ENCODE measurements at regions not wholly inside any gene's neighbourhood (a gene's known extent, or its start where the extent isn't known, plus 50 kb on each side); places are given as distances from the start of the nearest gene placed in this dataset.
"Not testable (repeated sequence)": the region's sequence is repeated elsewhere in the genome, so short reads cannot be mapped to it uniquely, and the experiment has no call there.

- Mint-ChIP-seq H3K4me1 (ENCODE audit: low read depth) (no peaks in the 10 kb centered on the region), H3K4me3 (no peak overlapping the region), H3K9me3 (ENCODE audit: low read depth) (no peaks in the 10 kb centered on the region), H3K36me3 (no peaks in the 10 kb centered on the region), H3K27me3 (no peaks in the 10 kb centered on the region), H3K27ac (no peak overlapping the region)
Observed at GRCh38 chr2:144935736-144936135, 415.8 kb upstream of the ZEB2 start.

DNA sequence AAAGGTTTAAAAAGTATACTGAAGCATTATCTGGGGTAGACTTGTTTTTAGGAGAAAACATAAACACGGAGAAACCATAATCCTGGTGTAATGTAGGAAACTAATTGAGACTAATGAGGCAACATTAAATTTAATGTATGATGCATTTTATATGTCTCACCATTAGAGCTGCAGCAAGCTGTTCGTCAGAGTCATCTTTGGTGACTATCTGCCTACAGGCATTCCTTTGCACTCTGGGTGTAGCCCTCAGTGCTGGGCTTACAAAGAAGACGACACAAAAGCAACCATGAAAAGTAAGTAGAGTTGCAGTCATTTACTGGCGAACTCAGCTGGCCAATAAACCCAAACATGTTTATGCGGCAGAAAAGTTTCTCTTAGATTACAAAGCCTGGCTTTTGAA lies 415.3 kb upstream of the ZEB2 start:
- H3K27ac Mint-ChIP-seq: no peak overlapping the region

DNA sequence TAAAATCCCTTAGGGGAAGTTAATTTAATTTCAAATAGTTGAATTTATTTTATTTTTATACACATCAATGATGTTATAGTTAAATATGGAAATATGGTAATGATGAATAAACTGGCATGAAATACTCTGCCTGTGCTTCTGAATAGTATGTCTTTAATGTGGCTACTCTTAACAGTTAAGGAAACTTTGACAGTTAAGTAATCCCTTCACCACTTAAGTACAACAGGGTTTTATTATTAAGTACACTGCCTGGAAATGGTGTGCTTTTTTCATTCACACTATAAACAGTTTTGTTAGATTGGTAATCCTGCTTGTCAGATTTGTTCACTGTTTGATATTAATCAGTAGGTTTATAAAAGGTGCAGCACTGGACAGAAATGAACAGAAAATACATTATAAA lies 412.0 kb upstream of the ZEB2 start:
- Mint-ChIP-seq H3K9me3 (ENCODE audit: low read depth) (peaks cover 14% of the 10 kb centered on the region), H3K27ac (no peak overlapping the region), H3K4me1 (ENCODE audit: low read depth) (no peaks in the 10 kb centered on the region)

More for the DNA sequence above, 415.3 kb upstream of the ZEB2 start:
- Mint-ChIP-seq H3K4me3 (no peak overlapping the region), H3K4me1 (ENCODE audit: low read depth) (no peaks in the 10 kb centered on the region), H3K9me3 (ENCODE audit: low read depth) (no peaks in the 10 kb centered on the region), H3K27me3 (no peaks in the 10 kb centered on the region), H3K36me3 (no peaks in the 10 kb centered on the region)

DNA sequence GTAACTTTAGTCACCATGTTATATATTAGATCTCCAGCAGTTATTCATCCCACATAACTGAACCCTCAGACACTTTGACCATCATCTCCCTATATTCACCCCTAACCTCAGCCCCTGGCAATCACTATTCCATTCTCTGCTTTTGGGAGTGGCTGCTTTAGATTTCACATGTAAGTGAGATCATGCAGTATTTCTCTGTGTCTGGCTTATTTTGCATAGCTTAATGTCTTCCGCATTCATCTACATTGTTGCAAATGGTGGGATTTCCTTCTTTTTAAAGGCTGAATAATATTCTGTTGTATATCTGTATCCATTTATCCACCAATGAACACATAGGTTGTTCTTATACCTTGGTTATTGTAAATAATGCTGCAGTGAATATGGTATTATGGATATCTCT lies 411.6 kb upstream of the ZEB2 start:
- Mint-ChIP-seq H3K36me3 (no peaks in the 10 kb centered on the region), H3K27ac (no peak overlapping the region), H3K4me1 (ENCODE audit: low read depth) (no peaks in the 10 kb centered on the region), H3K4me3 (no peak overlapping the region), H3K9me3 (ENCODE audit: low read depth) (peaks cover 14% of the 10 kb centered on the region), H3K27me3 (no peaks in the 10 kb centered on the region)

More for the DNA sequence above, 412.0 kb upstream of the ZEB2 start:
- Mint-ChIP-seq H3K36me3 (no peaks in the 10 kb centered on the region), H3K27me3 (no peaks in the 10 kb centered on the region), H3K4me3 (no peak overlapping the region)

DNA sequence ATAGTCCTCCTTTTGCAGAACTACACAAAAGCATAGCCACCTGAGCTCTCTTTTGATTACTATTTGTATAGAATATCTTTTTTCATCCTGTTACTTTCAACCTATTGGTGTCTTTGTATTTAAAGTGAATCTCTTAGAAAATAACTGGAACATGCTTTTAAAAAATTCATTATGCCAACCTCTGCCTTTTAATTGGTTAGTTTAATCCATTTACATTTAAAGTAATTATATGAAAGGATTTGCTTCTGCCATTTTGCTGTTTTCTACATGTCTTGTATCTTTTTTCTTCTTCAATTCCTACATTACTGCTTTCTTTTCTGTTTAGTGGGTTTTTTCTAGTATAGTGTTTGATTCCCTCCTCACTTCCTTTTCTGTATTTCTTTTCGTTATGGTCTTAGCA lies 407.5 kb upstream of the ZEB2 start:
- Mint-ChIP-seq H3K9me3 (ENCODE audit: low read depth) (peaks cover 14% of the 10 kb centered on the region), H3K4me3 (no peak overlapping the region), H3K27me3 (no peaks in the 10 kb centered on the region), H3K36me3 (no peaks in the 10 kb centered on the region), H3K4me1 (ENCODE audit: low read depth) (no peaks in the 10 kb centered on the region), H3K27ac (no peak overlapping the region)

- H3K4me3 Mint-ChIP-seq: no peak overlapping the region
- peaks cover 14% of the 10 kb centered on the region for H3K9me3 Mint-ChIP-seq (ENCODE audit: low read depth)
- H3K27ac Mint-ChIP-seq: no peak overlapping the region
- H3K27me3 Mint-ChIP-seq: no peaks in the 10 kb centered on the region
- H3K4me1 Mint-ChIP-seq (ENCODE audit: low read depth): no peaks in the 10 kb centered on the region
- H3K36me3 Mint-ChIP-seq: no peaks in the 10 kb centered on the region
Observed at GRCh38 chr2:144925886-144926285, 406.0 kb upstream of the ZEB2 start.

DNA sequence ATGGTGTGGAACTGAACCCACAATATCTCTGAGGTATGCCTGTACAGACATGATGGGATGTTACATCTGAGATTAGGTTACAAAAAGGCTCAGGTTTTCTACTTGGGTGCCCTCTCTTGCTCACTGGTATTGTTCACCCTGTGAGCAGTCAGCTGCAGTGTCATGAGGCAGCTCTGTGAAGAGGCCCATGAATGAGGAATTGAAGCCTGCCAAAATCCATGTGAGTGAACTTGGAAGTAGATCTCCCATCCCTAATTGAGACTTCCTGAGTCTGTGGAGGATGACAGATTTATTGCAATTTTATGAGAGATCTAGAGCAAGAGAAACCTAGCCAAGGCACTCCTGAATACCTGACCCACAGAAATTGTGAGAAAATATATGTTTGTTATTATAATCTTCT lies 404.9 kb upstream of the ZEB2 start:
- Mint-ChIP-seq H3K4me3 (no peak overlapping the region), H3K9me3 (ENCODE audit: low read depth) (peaks cover 12% of the 10 kb centered on the region), H3K4me1 (ENCODE audit: low read depth) (no peaks in the 10 kb centered on the region), H3K27me3 (no peaks in the 10 kb centered on the region), H3K27ac (no peak overlapping the region), H3K36me3 (no peaks in the 10 kb centered on the region)

- no peak overlapping the region for H3K27ac Mint-ChIP-seq
- no peaks in the 10 kb centered on the region for H3K4me1 Mint-ChIP-seq (ENCODE audit: low read depth)
- no peaks in the 10 kb centered on the region for H3K36me3 Mint-ChIP-seq
- peaks cover 1% of the 10 kb centered on the region for H3K9me3 Mint-ChIP-seq (ENCODE audit: low read depth)
- H3K27me3 Mint-ChIP-seq: no peaks in the 10 kb centered on the region
- H3K4me3 Mint-ChIP-seq: no peak overlapping the region
Observed at GRCh38 chr2:144922519-144922918, 402.6 kb upstream of the ZEB2 start.

DNA sequence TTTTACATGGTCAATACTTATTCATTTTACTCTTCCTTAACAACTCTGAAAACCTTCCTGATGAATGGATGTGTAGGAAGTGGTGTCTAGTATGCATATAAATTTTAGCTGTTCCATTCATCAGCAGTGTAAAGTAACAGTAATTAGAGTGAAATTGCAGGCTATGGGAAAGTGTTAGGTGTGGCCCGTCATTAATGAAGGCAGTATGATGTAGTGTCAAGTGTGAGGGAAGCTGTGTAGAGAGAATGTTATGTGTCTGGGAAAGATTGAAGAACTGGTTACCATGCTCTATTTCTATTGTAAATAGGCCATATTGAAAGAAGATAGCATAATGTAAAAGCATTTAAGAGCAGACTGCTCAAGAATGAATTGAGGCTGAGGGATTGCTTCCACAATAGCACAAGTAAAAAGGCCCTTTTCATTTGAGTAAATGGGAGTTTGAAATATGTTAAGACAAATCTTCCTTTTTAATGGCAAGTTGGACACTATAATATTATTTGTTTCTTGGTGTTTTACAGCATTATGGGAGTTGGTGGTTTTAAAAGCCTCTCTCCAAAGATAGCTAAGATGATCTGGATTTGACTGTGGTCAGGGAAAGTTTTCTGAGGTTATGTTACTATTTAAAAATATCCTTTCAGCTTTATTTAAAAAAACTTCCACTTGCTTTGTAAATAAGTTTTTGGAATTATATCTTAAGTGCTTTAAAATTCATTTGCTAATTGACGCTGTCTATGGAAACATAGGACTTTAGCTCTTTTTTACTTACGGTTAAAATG lies 401.0 kb upstream of the ZEB2 start:
- Mint-ChIP-seq H3K4me3 (no peak overlapping the region), H3K36me3 (no peaks in the 10 kb centered on the region), H3K27me3 (no peaks in the 10 kb centered on the region), H3K27ac (no peak overlapping the region), H3K9me3 (ENCODE audit: low read depth) (no peaks in the 10 kb centered on the region), H3K4me1 (ENCODE audit: low read depth) (no peaks in the 10 kb centered on the region)

DNA sequence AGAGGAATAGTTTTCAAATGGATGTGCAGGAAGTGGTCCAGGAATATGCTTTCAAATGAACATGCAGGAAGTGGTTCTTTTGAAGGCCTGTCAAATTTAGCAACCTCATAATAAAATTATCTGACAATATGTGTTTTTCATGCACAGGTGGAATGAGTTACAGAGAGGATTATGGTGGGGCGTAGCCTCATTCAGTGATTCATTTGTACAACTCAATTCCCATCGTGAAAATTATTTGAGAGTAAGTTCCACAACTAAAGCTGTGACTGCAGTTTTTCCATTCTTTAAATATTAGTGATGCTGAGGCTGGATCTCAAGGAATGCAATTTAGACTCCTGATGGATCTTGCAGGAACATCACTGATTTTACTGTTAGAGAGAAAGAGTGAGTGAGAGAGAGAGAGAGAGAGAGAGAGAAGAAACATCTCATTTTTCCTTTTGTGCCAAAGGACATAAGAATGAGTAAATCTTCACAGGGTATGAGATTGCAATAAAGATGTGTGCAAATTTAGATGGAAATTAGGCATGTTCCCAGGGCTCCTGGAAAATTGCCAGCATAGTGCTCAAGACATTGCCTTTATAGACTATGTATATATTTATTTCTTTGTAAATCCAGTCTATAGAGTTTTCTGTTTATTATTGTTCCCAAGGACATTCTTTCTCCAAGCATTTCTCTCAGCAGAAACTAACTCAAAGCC lies 394.9 kb upstream of the ZEB2 start:
- no peaks in the 10 kb centered on the region for H3K27me3 Mint-ChIP-seq
- no peaks in the 10 kb centered on the region for H3K4me1 Mint-ChIP-seq (ENCODE audit: low read depth)
- H3K4me3 Mint-ChIP-seq: no peak overlapping the region
- H3K9me3 Mint-ChIP-seq (ENCODE audit: low read depth): no peaks in the 10 kb centered on the region
- no peak overlapping the region for H3K27ac Mint-ChIP-seq
- no peaks in the 10 kb centered on the region for H3K36me3 Mint-ChIP-seq

DNA sequence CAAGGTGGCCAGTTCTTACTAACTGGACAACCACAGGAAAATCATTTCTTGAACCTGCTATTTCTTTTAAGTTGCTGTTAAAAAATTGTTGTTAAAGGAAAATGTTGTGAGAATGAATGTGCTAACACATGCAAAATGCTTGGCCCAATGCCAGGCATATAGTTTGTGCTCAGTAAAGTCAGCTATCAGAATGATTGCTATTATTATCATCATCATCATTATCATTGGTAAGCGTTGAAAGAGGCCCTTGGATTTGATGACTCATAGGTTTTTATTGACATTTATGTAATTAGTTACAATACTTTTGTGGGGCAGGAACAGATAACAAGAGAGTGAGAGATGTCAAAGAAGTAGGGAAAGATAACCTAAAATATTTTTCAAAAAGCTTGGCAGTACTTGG lies 394.2 kb upstream of the ZEB2 start:
- no peaks in the 10 kb centered on the region for H3K27me3 Mint-ChIP-seq

GRCh38 chr2:144912206-144912605 lies 392.3 kb upstream of the ZEB2 start:
- Mint-ChIP-seq H3K27me3 (no peaks in the 10 kb centered on the region), H3K36me3 (no peaks in the 10 kb centered on the region), H3K4me1 (ENCODE audit: low read depth) (no peaks in the 10 kb centered on the region), H3K27ac (no peak overlapping the region), H3K9me3 (ENCODE audit: low read depth) (no peaks in the 10 kb centered on the region), H3K4me3 (no peak overlapping the region)

More for the DNA sequence above, 394.2 kb upstream of the ZEB2 start:
- no peak overlapping the region for H3K4me3 Mint-ChIP-seq
- H3K27ac Mint-ChIP-seq: no peak overlapping the region
- no peaks in the 10 kb centered on the region for H3K9me3 Mint-ChIP-seq (ENCODE audit: low read depth)
- no peaks in the 10 kb centered on the region for H3K36me3 Mint-ChIP-seq
- no peaks in the 10 kb centered on the region for H3K4me1 Mint-ChIP-seq (ENCODE audit: low read depth)

GRCh38 chr2:144905956-144906355 lies 386.0 kb upstream of the ZEB2 start:
- Mint-ChIP-seq H3K9me3 (ENCODE audit: low read depth) (no peaks in the 10 kb centered on the region), H3K36me3 (no peaks in the 10 kb centered on the region), H3K4me3 (no peak overlapping the region), H3K27me3 (peaks cover 2% of the 10 kb centered on the region), H3K27ac (no peak overlapping the region), H3K4me1 (ENCODE audit: low read depth) (no peaks in the 10 kb centered on the region)

DNA sequence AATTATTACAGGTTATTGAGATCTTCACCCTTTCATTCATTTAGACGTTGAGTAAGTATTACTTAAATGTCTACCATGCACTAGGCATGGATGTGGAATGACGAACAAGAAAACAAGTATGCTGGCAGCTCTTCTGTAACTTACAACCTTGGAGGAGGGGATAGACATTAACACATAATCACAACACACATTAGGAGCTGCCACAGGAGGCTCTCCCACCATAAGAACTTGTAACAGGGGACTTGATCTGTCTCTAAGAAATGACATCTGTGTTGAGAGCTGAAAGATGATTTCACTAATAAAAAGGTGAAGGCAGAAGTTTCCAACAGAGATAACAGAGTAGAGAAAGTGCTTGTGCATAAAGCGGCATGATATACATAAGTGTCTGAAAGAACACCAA lies 384.7 kb upstream of the ZEB2 start:
- Mint-ChIP-seq H3K4me1 (ENCODE audit: low read depth) (no peaks in the 10 kb centered on the region), H3K4me3 (no peak overlapping the region), H3K27me3 (peaks cover 2% of the 10 kb centered on the region), H3K9me3 (ENCODE audit: low read depth) (no peaks in the 10 kb centered on the region), H3K27ac (no peak overlapping the region), H3K36me3 (no peaks in the 10 kb centered on the region)

GRCh38 chr2:144903045-144903444 lies 383.1 kb upstream of the ZEB2 start:
- not testable (repeated sequence) for H3K4me3 Mint-ChIP-seq; H3K27ac Mint-ChIP-seq; H3K4me1 Mint-ChIP-seq (ENCODE audit: low read depth); H3K27me3 Mint-ChIP-seq; H3K9me3 Mint-ChIP-seq (ENCODE audit: low read depth); H3K36me3 Mint-ChIP-seq

DNA sequence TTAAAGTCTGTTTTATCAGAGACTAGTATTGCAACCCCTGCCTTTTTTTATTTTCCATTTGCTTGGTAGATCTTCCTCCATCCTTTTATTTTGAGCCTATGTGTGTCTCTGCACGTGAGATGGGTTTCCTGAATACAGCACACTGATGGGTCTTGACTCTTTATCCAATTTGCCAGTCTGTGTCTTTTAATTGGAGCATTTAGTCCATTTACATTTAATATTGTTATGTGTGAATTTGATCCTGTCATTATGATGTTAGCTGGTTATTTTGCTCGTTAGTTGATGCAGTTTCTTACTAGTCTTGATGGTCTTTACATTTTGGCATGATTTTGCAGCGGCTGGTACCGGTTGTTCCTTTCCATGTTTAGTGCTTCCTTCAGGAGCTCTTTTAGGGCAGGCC lies 381.5 kb upstream of the ZEB2 start:
- not testable (repeated sequence) for H3K4me1 Mint-ChIP-seq (ENCODE audit: low read depth); H3K27me3 Mint-ChIP-seq; H3K36me3 Mint-ChIP-seq

More for the DNA sequence above, 381.5 kb upstream of the ZEB2 start:
- not testable (repeated sequence) for H3K27ac Mint-ChIP-seq; H3K4me3 Mint-ChIP-seq; H3K9me3 Mint-ChIP-seq (ENCODE audit: low read depth)

Measured in activated naive CD8-positive, alpha-beta T cell (primary cell).